Activated B cell treated with CpG ODN at 0.5 μM for 24 hours (primary cell): ENCODE measurements at regions not wholly inside any gene's neighbourhood (a gene's known extent, or its start where the extent isn't known, plus 50 kb on each side); places are given as distances from the start of the nearest gene placed in this dataset.

Source experiments
- ATAC-seq: fragments of 200-7000 bp; cut with Tn5 transposase; one replicate; pipeline ENCODE4 v1.10.0; 2021; ENCODE audit warnings: low read depth, mild to moderate bottlenecking, moderate library complexity
- CTCF ChIA-PET: fragments of 350-600 bp; sonication (Branson Sonifier 250); formaldehyde crosslinking; loops from one replicate; lab custom pipeline; 2021; ENCODE audit warnings: antibody characterized with exemption; lab: Charles Lee
- POLR2A ChIA-PET: fragments of 350-600 bp; sonication (Branson Sonifier 250); formaldehyde crosslinking; loops from one replicate; lab custom pipeline; 2021; ENCODE audit warnings: antibody characterized with exemption; lab: Charles Lee
- DNase-seq: peaks from one replicate; pipeline ENCODE4 v3.0.0; 2022
- H3K27ac Mint-ChIP-seq: one replicate; pipeline ENCODE4 v1.8.0; 2020; ENCODE audit warnings: mixed read lengths
- H3K27me3 Mint-ChIP-seq: one replicate; pipeline ENCODE4 v1.8.0; 2021; ENCODE audit warnings: mixed read lengths
- H3K36me3 Mint-ChIP-seq: one replicate; pipeline ENCODE4 v1.8.0; 2021; ENCODE audit warnings: low read depth, mixed read lengths
- H3K4me1 Mint-ChIP-seq: one replicate; pipeline ENCODE4 v1.8.0; 2021; ENCODE audit warnings: mixed read lengths
- H3K4me3 Mint-ChIP-seq: one replicate; pipeline ENCODE4 v1.8.0; 2020; ENCODE audit warnings: mild to moderate bottlenecking, mixed read lengths
- H3K9me3 Mint-ChIP-seq: one replicate; pipeline ENCODE4 v1.8.0; 2020; ENCODE audit warnings: mixed read lengths
- CTCF ChIP-seq: fragments of 200-600 bp; IDR thresholded peaks from one replicate; pipeline ENCODE4 v1.8.0; 2022; ENCODE audit warnings: antibody characterized with exemption, mild to moderate bottlenecking
- intact Hi-C: fragments of 100-400 bp; cut with micrococcal nuclease; formaldehyde crosslinking; loops from one replicate; pipeline ENCODE4 v1.15.1; 2024

GRCh38 chr9:103430469-103430868 lies 435.3 kb downstream of the CYLC2 start:
- H3K27ac Mint-ChIP-seq = no peak overlapping the region
- H3K27me3 Mint-ChIP-seq = no peaks in the 10 kb centered on the region
- no peak overlapping the region for H3K4me3 Mint-ChIP-seq
- TF ChIP-seq CTCF = no peak
- ATAC-seq (no peak), DNase-seq (no peak)
- ChIA-PET CTCF (no interaction called here), POLR2A (no interaction called here)
- no peaks in the 10 kb centered on the region for H3K36me3 Mint-ChIP-seq
- peaks cover 2% of the 10 kb centered on the region for H3K9me3 Mint-ChIP-seq
- H3K4me1 Mint-ChIP-seq = no peaks in the 10 kb centered on the region
- intact Hi-C loops = no loop called here

GRCh38 chr9:103431809-103432208 lies 436.7 kb downstream of the CYLC2 start:
- Mint-ChIP-seq H3K27me3 (no peaks in the 10 kb centered on the region), H3K4me3 (no peak overlapping the region), H3K36me3 (no peaks in the 10 kb centered on the region), H3K27ac (no peak overlapping the region), H3K9me3 (peaks cover 2% of the 10 kb centered on the region), H3K4me1 (no peaks in the 10 kb centered on the region)
- no peak for DNase-seq
- no peak for ATAC-seq
- ChIA-PET CTCF (no interaction called here), POLR2A (no interaction called here)
- intact Hi-C loops = no loop called here
- no peak for TF ChIP-seq CTCF

GRCh38 chr9:103444176-103444575 lies 449.0 kb downstream of the CYLC2 start:
- H3K4me3 Mint-ChIP-seq = no peak overlapping the region
- no peak overlapping the region for H3K27ac Mint-ChIP-seq
- no peaks in the 10 kb centered on the region for H3K4me1 Mint-ChIP-seq
- TF ChIP-seq CTCF = no peak
- no peaks in the 10 kb centered on the region for H3K27me3 Mint-ChIP-seq
- ATAC-seq (no peak), DNase-seq (no peak)
- POLR2A ChIA-PET = no interaction called here
- no peaks in the 10 kb centered on the region for H3K36me3 Mint-ChIP-seq
- CTCF ChIA-PET = no interaction called here
- intact Hi-C loops = no loop called here
- no peaks in the 10 kb centered on the region for H3K9me3 Mint-ChIP-seq

GRCh38 chr9:103458826-103459225 lies 463.7 kb downstream of the CYLC2 start:
- H3K27me3 Mint-ChIP-seq = no peaks in the 10 kb centered on the region
- DNase-seq (no peak), ATAC-seq (no peak)
- H3K4me1 Mint-ChIP-seq = no peaks in the 10 kb centered on the region
- no peak for TF ChIP-seq CTCF
- intact Hi-C loops = no loop called here
- no peak overlapping the region for H3K4me3 Mint-ChIP-seq
- CTCF ChIA-PET = no interaction called here
- POLR2A ChIA-PET = no interaction called here
- H3K27ac Mint-ChIP-seq = no peak overlapping the region
- H3K36me3 Mint-ChIP-seq = no peaks in the 10 kb centered on the region
- H3K9me3 Mint-ChIP-seq = peaks cover 2% of the 10 kb centered on the region

GRCh38 chr9:103471241-103471640 lies 476.1 kb downstream of the CYLC2 start:
- Mint-ChIP-seq H3K36me3 (no peaks in the 10 kb centered on the region), H3K4me1 (no peaks in the 10 kb centered on the region), H3K27me3 (no peaks in the 10 kb centered on the region), H3K4me3 (no peak overlapping the region), H3K9me3 (peaks cover 8% of the 10 kb centered on the region), H3K27ac (no peak overlapping the region)
- intact Hi-C loops = no loop called here
- ATAC-seq = no peak
- DNase-seq = no peak
- no peak for TF ChIP-seq CTCF
- ChIA-PET CTCF (no interaction called here), POLR2A (no interaction called here)
